ENCODE measurements at regions not wholly inside any gene's neighbourhood (a gene's known extent, or its start where the extent isn't known, plus 50 kb on each side); places are given as distances from the start of the nearest gene placed in this dataset.

DNA sequence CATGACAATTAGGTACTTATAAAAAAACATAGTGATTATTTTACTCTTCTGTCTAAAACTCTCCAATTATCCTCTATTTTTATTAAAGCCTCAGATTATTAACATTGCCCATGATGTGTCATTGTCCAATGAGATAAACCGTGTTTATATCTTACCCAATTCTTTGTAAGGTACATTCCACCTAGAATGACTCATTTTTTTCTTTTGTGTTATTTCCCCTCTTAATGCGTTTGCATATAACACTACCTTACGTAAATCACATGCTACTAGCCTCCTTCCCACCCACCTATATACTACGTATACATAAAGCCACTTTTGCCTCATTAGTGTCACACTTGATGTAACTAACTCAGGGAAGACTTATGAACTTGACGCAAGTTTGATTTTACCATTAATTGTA is 336.3 kb upstream of the PTCHD4 start:
- TF ChIP-seq, protein P1, sequence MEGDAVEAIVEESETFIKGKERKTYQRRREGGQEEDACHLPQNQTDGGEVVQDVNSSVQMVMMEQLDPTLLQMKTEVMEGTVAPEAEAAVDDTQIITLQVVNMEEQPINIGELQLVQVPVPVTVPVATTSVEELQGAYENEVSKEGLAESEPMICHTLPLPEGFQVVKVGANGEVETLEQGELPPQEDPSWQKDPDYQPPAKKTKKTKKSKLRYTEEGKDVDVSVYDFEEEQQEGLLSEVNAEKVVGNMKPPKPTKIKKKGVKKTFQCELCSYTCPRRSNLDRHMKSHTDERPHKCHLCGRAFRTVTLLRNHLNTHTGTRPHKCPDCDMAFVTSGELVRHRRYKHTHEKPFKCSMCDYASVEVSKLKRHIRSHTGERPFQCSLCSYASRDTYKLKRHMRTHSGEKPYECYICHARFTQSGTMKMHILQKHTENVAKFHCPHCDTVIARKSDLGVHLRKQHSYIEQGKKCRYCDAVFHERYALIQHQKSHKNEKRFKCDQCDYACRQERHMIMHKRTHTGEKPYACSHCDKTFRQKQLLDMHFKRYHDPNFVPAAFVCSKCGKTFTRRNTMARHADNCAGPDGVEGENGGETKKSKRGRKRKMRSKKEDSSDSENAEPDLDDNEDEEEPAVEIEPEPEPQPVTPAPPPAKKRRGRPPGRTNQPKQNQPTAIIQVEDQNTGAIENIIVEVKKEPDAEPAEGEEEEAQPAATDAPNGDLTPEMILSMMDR (conservative IDR thresholded peaks at IDR 0.05) = no peak
- no peak for TF ChIP-seq ZFX (IDR thresholded peaks at IDR 0.05)

All from C4-2B (cell line).